ENCODE measurements at regions not wholly inside any gene's neighbourhood (a gene's known extent, or its start where the extent isn't known, plus 50 kb on each side); places are given as distances from the start of the nearest gene placed in this dataset.

DNA sequence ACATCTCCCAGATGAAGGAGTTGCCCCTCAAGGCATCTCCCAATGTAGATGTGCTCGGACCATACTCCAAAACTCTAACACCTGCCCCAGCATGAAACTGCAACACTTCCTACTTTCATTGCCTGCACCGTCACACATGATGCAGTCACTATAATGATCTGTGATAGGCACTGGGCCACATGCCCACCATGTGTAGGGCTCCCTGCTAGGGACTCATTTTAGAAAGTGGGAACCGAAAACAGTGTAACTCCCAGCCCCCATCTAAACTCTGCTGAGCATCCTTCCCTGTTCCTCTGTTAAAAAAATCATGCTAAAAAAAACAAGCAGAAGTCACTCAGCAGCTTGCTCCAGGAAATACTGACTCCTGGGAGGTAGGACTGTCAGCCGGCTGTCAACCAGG is 496.1 kb upstream of the RAB6C start:
- Mint-ChIP-seq H3K27me3 (peaks cover 32% of the 10 kb centered on the region), H3K9me3 (ENCODE audit: low read depth) (no peaks in the 10 kb centered on the region), H3K4me3 (ENCODE audit: low read depth) (no peak overlapping the region), H3K4me1 (ENCODE audit: low read depth) (peaks cover 2% of the 10 kb centered on the region), H3K27ac (no peak overlapping the region), H3K36me3 (ENCODE audit: insufficient read depth) (no peaks in the 10 kb centered on the region)
- DNase-seq (ENCODE audit: low spot score, unreplicated experiment): no peak
- TF ChIP-seq, protein P1, sequence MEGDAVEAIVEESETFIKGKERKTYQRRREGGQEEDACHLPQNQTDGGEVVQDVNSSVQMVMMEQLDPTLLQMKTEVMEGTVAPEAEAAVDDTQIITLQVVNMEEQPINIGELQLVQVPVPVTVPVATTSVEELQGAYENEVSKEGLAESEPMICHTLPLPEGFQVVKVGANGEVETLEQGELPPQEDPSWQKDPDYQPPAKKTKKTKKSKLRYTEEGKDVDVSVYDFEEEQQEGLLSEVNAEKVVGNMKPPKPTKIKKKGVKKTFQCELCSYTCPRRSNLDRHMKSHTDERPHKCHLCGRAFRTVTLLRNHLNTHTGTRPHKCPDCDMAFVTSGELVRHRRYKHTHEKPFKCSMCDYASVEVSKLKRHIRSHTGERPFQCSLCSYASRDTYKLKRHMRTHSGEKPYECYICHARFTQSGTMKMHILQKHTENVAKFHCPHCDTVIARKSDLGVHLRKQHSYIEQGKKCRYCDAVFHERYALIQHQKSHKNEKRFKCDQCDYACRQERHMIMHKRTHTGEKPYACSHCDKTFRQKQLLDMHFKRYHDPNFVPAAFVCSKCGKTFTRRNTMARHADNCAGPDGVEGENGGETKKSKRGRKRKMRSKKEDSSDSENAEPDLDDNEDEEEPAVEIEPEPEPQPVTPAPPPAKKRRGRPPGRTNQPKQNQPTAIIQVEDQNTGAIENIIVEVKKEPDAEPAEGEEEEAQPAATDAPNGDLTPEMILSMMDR (IDR thresholded peaks at IDR 0.05; ENCODE audit: unreplicated experiment): no peak

DNA sequence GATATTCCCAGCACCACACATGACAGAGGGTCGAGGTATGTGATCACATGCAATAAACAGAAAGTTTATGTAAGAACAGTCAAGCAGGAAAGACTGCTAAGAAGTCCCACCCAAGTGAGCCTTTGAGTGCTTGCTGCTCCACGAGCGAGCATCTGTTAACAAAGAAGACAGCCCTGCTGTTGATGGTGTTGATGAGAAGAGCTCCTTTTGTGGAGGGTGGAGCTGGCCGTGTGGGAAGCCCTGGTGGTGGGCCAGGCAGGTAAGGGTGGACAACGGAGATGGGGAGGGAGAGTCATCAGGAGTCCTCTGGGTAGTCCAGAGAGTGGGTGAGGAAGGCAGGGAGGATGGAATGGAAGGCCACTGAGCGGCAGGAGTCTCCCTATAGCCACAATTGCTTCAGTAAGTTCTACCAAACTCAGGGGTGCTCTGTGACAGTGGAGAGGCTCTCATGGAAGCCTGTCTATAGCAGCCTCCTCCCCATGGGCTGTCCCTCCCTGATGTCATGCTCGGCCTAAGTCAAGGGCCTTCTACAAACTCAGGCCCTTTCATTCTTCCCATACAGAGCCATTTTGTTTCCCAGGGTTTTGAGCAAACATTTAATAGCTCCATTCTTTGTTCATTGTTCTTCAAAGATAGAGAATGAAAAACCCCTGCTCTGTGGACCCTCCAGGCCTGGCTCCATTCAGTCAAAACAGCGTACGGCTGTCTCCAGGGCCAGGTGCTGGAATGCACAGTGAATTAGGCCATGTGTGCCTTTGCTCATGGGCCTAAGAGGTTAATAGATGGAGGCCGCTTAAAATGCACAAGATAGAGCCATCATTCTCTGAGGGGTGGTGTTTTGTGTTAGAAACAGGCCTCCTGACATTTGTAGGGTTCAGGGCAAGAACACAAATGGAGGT is 494.2 kb upstream of the RAB6C start:
- no peak overlapping the region for H3K4me3 Mint-ChIP-seq (ENCODE audit: low read depth)
- peaks cover 2% of the 10 kb centered on the region for H3K4me1 Mint-ChIP-seq (ENCODE audit: low read depth)
- H3K9me3 Mint-ChIP-seq (ENCODE audit: low read depth): no peaks in the 10 kb centered on the region
- TF ChIP-seq, protein P1 (IDR thresholded peaks at IDR 0.05; ENCODE audit: unreplicated experiment): no peak
- H3K27ac Mint-ChIP-seq: no peak overlapping the region
- DNase-seq (ENCODE audit: low spot score, unreplicated experiment): no peak
- peaks cover 18% of the 10 kb centered on the region for H3K27me3 Mint-ChIP-seq
- H3K36me3 Mint-ChIP-seq (ENCODE audit: insufficient read depth): no peaks in the 10 kb centered on the region

DNA sequence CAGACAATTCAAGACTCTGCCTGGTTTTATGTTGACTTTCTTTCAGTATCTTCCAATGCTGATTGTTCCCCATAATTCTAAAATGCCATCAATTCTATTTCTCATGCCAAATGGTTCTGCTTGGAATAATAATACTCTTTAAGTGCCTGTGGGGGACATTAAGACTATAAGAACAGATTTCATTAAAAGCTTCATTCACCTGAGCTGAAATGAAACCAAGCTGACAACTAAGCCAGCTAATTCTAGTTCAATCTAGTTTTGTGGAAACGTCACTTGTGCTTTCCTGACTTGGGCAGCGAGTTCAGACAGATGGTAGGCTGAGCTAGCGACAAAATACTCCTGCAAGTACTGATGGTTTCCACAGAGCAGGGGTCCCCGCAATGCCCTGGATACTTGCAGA is 491.1 kb upstream of the RAB6C start:
- Mint-ChIP-seq H3K27me3 (peaks cover 6% of the 10 kb centered on the region), H3K36me3 (ENCODE audit: insufficient read depth) (no peaks in the 10 kb centered on the region), H3K27ac (no peak overlapping the region), H3K9me3 (ENCODE audit: low read depth) (no peaks in the 10 kb centered on the region), H3K4me1 (ENCODE audit: low read depth) (peaks cover 2% of the 10 kb centered on the region), H3K4me3 (ENCODE audit: low read depth) (no peak overlapping the region)
- TF ChIP-seq, protein P1 (IDR thresholded peaks at IDR 0.05; ENCODE audit: unreplicated experiment): no peak
- no peak for DNase-seq (ENCODE audit: low spot score, unreplicated experiment)

DNA sequence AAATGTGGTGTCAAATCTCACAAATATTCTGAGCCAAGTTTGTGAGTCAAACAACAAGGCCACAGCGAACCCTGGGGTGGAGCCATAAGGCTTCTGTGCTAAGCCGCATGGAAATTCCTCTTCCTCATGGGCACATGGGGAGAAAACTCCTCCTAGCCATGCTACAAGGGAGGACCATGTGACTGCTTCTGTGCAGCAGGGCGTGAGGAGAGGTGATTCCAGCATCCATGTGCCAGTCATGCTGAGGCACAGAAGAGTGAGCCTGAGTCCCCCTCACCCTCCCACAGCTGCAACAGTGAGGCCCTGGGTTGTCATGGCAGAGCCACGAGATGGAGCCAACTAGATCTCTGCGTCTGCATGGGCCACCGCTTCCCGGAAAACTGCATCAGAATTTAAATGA is 488.8 kb upstream of the RAB6C start:
- no peaks in the 10 kb centered on the region for H3K36me3 Mint-ChIP-seq (ENCODE audit: insufficient read depth)
- TF ChIP-seq, protein P1 (IDR thresholded peaks at IDR 0.05; ENCODE audit: unreplicated experiment): no peak
- H3K27me3 Mint-ChIP-seq: peaks cover 6% of the 10 kb centered on the region
- no peak overlapping the region for H3K4me3 Mint-ChIP-seq (ENCODE audit: low read depth)
- no peaks in the 10 kb centered on the region for H3K9me3 Mint-ChIP-seq (ENCODE audit: low read depth)
- H3K4me1 Mint-ChIP-seq (ENCODE audit: low read depth): no peaks in the 10 kb centered on the region
- DNase-seq (ENCODE audit: low spot score, unreplicated experiment): no peak
- no peak overlapping the region for H3K27ac Mint-ChIP-seq

DNA sequence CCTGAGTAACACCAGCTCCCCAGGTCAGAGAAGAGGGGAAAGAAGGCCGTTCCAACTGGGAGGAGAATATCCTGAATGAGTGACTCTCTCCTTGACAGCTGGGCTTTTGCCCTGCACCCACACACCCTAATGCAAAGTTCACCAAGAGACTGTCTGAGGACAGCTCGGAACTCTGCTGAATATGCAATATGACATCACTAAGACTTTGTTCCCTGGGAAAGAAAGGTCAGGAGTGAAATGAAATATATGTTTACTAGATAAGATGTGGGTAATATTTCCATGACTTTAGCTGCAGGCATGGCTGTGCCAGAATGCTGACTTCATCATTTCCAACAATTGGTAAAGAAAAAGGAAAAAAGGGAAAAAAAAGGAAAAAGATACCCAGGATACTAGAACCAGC is 488.2 kb upstream of the RAB6C start:
- Mint-ChIP-seq H3K27ac (no peak overlapping the region), H3K4me1 (ENCODE audit: low read depth) (no peaks in the 10 kb centered on the region), H3K4me3 (ENCODE audit: low read depth) (no peak overlapping the region), H3K36me3 (ENCODE audit: insufficient read depth) (no peaks in the 10 kb centered on the region), H3K9me3 (ENCODE audit: low read depth) (no peaks in the 10 kb centered on the region), H3K27me3 (peaks cover 6% of the 10 kb centered on the region)
- DNase-seq (ENCODE audit: low spot score, unreplicated experiment): no peak
- TF ChIP-seq, protein P1 (IDR thresholded peaks at IDR 0.05; ENCODE audit: unreplicated experiment): no peak
